PC-9 (cell line): ENCODE measurements at regions not wholly inside any gene's neighbourhood (a gene's known extent, or its start where the extent isn't known, plus 50 kb on each side); places are given as distances from the start of the nearest gene placed in this dataset.

ENCODE experiments used
- BruUV-seq: library from RNA; stranded (reverse); fragments of 400-500 nt; replicated peaks from 2 replicates; lab custom pipeline; 2021; lab: Mats Ljungman, UMichigan
- CTCF ChIA-PET: fragments of 300-600 bp; sonication (Branson Sonifier 250); formaldehyde crosslinking; loops from one replicate; lab custom pipeline; 2022; ENCODE audit warnings: antibody characterized with exemption; lab: Charles Lee
- POLR2A ChIA-PET: fragments of 300-600 bp; sonication (Branson Sonifier 250); formaldehyde crosslinking; loops from one replicate; lab custom pipeline; 2022; ENCODE audit warnings: antibody characterized with exemption; ENCODE audit not compliant: unreplicated experiment; lab: Charles Lee
- DNase-seq, 2 experiments: peaks; one replicate each; pipeline versions ENCODE4 v3.0.0 to v3.0.0-alpha.2; 2015 to 2022; ENCODE audit warnings: mixed read lengths in 1 of 2
- H2AFZ ChIP-seq: fragments of 200-600 bp; sonication (generic); 2 replicates; pipeline ENCODE4 v1.8.1; 2017; ENCODE audit warnings: antibody characterized with exemption
- H3F3A ChIP-seq: fragments of 200-600 bp; sonication (generic); 2 replicates; pipeline ENCODE4 v1.8.1; 2017; ENCODE audit warnings: antibody characterized with exemption, mild to moderate bottlenecking, low read depth; ENCODE audit not compliant: insufficient read depth
- H3K27ac ChIP-seq: fragments of 200-600 bp; sonication (generic); 2 replicates; pipeline ENCODE4 v1.6.1; 2016; ENCODE audit warnings: mixed run types
- H3K27me3 ChIP-seq: fragments of 200-600 bp; sonication (generic); 2 replicates; pipeline ENCODE4 v1.6.1; 2016; ENCODE audit warnings: low read depth, mixed run types; ENCODE audit not compliant: insufficient read depth
- H3K36me3 ChIP-seq: fragments of 200-600 bp; sonication (generic); 2 replicates; pipeline ENCODE4 v1.6.1; 2016; ENCODE audit warnings: low read depth, mixed run types
- H3K4me1 ChIP-seq: fragments of 200-600 bp; sonication (generic); replicated peaks from 2 replicates; pipeline ENCODE4 v1.6.1; 2016; ENCODE audit warnings: mixed run types; ENCODE audit not compliant: insufficient read depth
- H3K4me2 ChIP-seq: fragments of 200-600 bp; sonication (generic); 2 replicates; pipeline ENCODE4 v1.6.1; 2017; ENCODE audit warnings: mixed run types
- H3K4me3 ChIP-seq: fragments of 200-600 bp; sonication (generic); 2 replicates; pipeline ENCODE4 v1.6.1; 2016; ENCODE audit warnings: mixed run types
- H3K79me2 ChIP-seq: fragments of 200-600 bp; sonication (generic); 2 replicates; pipeline ENCODE4 v1.6.1; 2017; ENCODE audit warnings: low read depth, mixed run types
- H3K9me2 ChIP-seq: fragments of 200-600 bp; sonication (generic); 2 replicates; pipeline ENCODE4 v1.8.1; 2017; ENCODE audit warnings: mild to moderate bottlenecking; ENCODE audit not compliant: insufficient read depth
- H3K9me3 ChIP-seq: fragments of 200-600 bp; sonication (generic); 2 replicates; pipeline ENCODE4 v1.8.1; 2016; ENCODE audit warnings: low read depth; ENCODE audit not compliant: insufficient read depth
- H4K20me1 ChIP-seq: fragments of 200-600 bp; sonication (generic); 2 replicates; pipeline ENCODE4 v1.8.1; 2017; ENCODE audit not compliant: insufficient read depth
- CTCF ChIP-seq: fragments of 200-600 bp; sonication (generic); conservative IDR thresholded peaks from 2 replicates; pipeline ENCODE4 v1.6.1; 2017; ENCODE audit warnings: mixed run types, antibody characterized with exemption, mild to moderate bottlenecking, moderate library complexity
- EZH2 ChIP-seq: fragments of 200-600 bp; sonication (generic); IDR thresholded peaks from 2 replicates; pipeline ENCODE4 v1.8.0; 2017; ENCODE audit warnings: antibody characterized with exemption, low read depth
- intact Hi-C: fragments of 100-400 bp; cut with micrococcal nuclease; formaldehyde crosslinking; loops from one replicate; pipeline ENCODE4 v1.10.0; 2022; ENCODE audit not compliant: unreplicated experiment

GRCh38 chr10:130338636-130339024 lies 202.4 kb downstream of the GLRX3 start:
- BruUV-seq = no TSS peak
- Histone ChIP-seq H3K9me2 (no peaks in the 10 kb centered on the region), H3K79me2 (no peaks in the 10 kb centered on the region), H3K4me1 (no peaks in the 10 kb centered on the region), H3K27me3 (no peaks in the 10 kb centered on the region; the same call in 1 of the 2 replicates), H3K9me3 (no peaks in the 10 kb centered on the region), H3K4me3 (no peak overlapping the region), H3F3A (no peaks in the 10 kb centered on the region), H2AFZ (no peak overlapping the region), H3K36me3 (no peaks in the 10 kb centered on the region), H3K4me2 (no peak overlapping the region), H4K20me1 (no peaks in the 10 kb centered on the region), H3K27ac (no peak overlapping the region)
- TF ChIP-seq CTCF (no peak), EZH2 (no peak)
- CTCF ChIA-PET = no interaction called here
- POLR2A ChIA-PET = no interaction called here
- intact Hi-C loops = no loop called here
- no peak for DNase-seq

GRCh38 chr10:130339091-130339490 lies 202.9 kb downstream of the GLRX3 start:
- Histone ChIP-seq H3K4me3 (no peak overlapping the region), H3K4me1 (no peaks in the 10 kb centered on the region), H2AFZ (no peak overlapping the region), H3K9me3 (no peaks in the 10 kb centered on the region), H3F3A (no peaks in the 10 kb centered on the region), H4K20me1 (no peaks in the 10 kb centered on the region), H3K27ac (no peak overlapping the region), H3K79me2 (no peaks in the 10 kb centered on the region), H3K4me2 (no peak overlapping the region), H3K36me3 (no peaks in the 10 kb centered on the region), H3K27me3 (no peaks in the 10 kb centered on the region; the same call in 1 of the 2 replicates), H3K9me2 (no peaks in the 10 kb centered on the region)
- no TSS peak for BruUV-seq
- CTCF ChIA-PET = no interaction called here
- intact Hi-C loops = no loop called here
- TF ChIP-seq CTCF (no peak), EZH2 (no peak)
- POLR2A ChIA-PET = no interaction called here
- DNase-seq = no peak

DNA sequence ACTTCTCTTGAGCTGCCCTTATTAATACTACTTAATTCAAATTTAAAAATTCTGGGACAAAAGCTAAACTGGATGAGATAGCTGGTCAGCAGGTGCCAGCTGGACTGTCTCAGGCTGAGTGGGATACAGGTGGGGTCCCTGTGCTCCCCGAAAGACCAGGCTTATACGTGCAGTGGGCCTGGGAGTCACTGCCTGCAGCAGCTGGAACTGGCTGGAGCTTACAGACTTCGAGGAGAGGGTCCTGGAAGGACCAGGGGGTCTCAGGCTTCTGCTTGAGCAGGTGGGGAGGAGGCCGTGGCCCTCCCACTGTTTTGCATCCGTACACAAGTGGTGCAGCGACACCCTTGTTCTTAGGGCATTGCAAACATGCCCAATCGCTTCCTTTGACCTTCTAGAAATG lies 203.7 kb downstream of the GLRX3 start:
- CTCF ChIA-PET = no interaction called here
- intact Hi-C loops = no loop called here
- DNase-seq = no peak
- no peaks in the 10 kb centered on the region for H3K9me2 ChIP-seq
- H4K20me1 ChIP-seq = no peaks in the 10 kb centered on the region
- H3K4me3 ChIP-seq = no peak overlapping the region
- no peaks in the 10 kb centered on the region for H3K9me3 ChIP-seq
- H3F3A ChIP-seq = no peaks in the 10 kb centered on the region
- TF ChIP-seq EZH2 (no peak), CTCF (no peak)
- H3K36me3 ChIP-seq = no peaks in the 10 kb centered on the region
- H3K79me2 ChIP-seq = no peaks in the 10 kb centered on the region
- POLR2A ChIA-PET = no interaction called here
- H2AFZ ChIP-seq = no peak overlapping the region
- H3K4me1 ChIP-seq = no peaks in the 10 kb centered on the region
- no peak overlapping the region for H3K4me2 ChIP-seq
- no peak overlapping the region for H3K27ac ChIP-seq
- no peaks in the 10 kb centered on the region; the same call in 1 of the 2 replicates for H3K27me3 ChIP-seq
- no TSS peak for BruUV-seq
